ENCODE measurements at regions not wholly inside any gene's neighbourhood (a gene's known extent, or its start where the extent isn't known, plus 50 kb on each side); places are given as distances from the start of the nearest gene placed in this dataset.
"Not testable (repeated sequence)": the region's sequence is repeated elsewhere in the genome, so short reads cannot be mapped to it uniquely, and the experiment has no call there.

DNA sequence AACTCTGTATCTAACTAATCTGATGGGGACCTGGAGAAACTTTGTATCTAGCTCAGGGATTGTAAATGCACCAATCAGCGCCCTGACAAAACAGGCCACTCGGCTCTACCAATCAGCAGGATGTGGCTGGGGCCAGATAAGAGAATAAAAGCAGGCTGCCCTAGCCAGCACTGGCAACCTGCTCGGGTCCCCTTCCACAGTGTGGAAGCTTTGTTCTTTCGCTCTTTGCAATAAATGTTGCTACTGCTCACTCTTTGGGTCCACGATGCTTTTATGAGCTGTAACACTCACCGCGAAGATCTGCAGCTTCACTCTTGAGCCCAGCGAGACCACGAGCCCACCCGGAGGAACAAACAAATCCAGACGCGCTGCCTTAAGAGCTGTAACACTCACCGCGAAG is 93.6 kb upstream of the METAP2 start:
- TF ChIP-seq, protein P1, sequence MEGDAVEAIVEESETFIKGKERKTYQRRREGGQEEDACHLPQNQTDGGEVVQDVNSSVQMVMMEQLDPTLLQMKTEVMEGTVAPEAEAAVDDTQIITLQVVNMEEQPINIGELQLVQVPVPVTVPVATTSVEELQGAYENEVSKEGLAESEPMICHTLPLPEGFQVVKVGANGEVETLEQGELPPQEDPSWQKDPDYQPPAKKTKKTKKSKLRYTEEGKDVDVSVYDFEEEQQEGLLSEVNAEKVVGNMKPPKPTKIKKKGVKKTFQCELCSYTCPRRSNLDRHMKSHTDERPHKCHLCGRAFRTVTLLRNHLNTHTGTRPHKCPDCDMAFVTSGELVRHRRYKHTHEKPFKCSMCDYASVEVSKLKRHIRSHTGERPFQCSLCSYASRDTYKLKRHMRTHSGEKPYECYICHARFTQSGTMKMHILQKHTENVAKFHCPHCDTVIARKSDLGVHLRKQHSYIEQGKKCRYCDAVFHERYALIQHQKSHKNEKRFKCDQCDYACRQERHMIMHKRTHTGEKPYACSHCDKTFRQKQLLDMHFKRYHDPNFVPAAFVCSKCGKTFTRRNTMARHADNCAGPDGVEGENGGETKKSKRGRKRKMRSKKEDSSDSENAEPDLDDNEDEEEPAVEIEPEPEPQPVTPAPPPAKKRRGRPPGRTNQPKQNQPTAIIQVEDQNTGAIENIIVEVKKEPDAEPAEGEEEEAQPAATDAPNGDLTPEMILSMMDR (IDR thresholded peaks at IDR 0.05), result not testable (repeated sequence)
- TF ChIP-seq POLR2A, EP300 (IDR thresholded peaks at IDR 0.05): not testable (repeated sequence)
